IMR-90 (cell line): ENCODE measurements at regions not wholly inside any gene's neighbourhood (a gene's known extent, or its start where the extent isn't known, plus 50 kb on each side); places are given as distances from the start of the nearest gene placed in this dataset.

Source experiments
- ATAC-seq: fragments of 200-7000 bp; cut with Tn5 transposase; 2 replicates; pipeline ENCODE4 v1.9.1; 2020; ENCODE audit warnings: low read depth, mild to moderate bottlenecking, moderate library complexity
- BruUV-seq: library from RNA; stranded (reverse); fragments of 400-500 nt; replicated peaks from 2 replicates; lab custom pipeline; 2021; lab: Mats Ljungman, UMichigan
- CTCF ChIA-PET: fragments of 300-600 bp; formaldehyde crosslinking; extraction: SDS; loops from one replicate; lab custom pipeline; 2021; ENCODE audit warnings: antibody characterized with exemption; lab: Yijun Ruan, JAX
- POLR2A ChIA-PET: fragments of 300-600 bp; sonication (Branson Sonifier 250); formaldehyde crosslinking; loops from one replicate; lab custom pipeline; 2022; ENCODE audit warnings: antibody characterized with exemption; ENCODE audit not compliant: unreplicated experiment; lab: Charles Lee
- DNase-seq: peaks from one replicate; pipeline ENCODE4 v3.0.0; 2013
- H2AFZ ChIP-seq: replicated peaks from 2 replicates; pipeline ENCODE3; 2013; ENCODE audit warnings: low read length, mild to moderate bottlenecking; ENCODE audit not compliant: poor library complexity
- H2AK5ac ChIP-seq: 2 replicates; pipeline ENCODE4 v1.6.1; 2013; ENCODE audit warnings: low read depth, low read length, inconsistent platforms
- H2AK9ac ChIP-seq: replicated peaks from 2 replicates; pipeline ENCODE3; 2013; ENCODE audit warnings: mild to moderate bottlenecking, low read depth, low read length, moderate library complexity; ENCODE audit not compliant: poor library complexity
- H2BK120ac ChIP-seq: 2 replicates; pipeline ENCODE4 v1.6.1; 2013; ENCODE audit warnings: low read depth, low read length, inconsistent platforms
- H2BK15ac ChIP-seq: 3 replicates; pipeline ENCODE4 v1.6.1; 2013; ENCODE audit warnings: low read depth, low read length, inconsistent platforms
- H2BK20ac ChIP-seq: 2 replicates; pipeline ENCODE4 v1.6.1; 2013; ENCODE audit warnings: low read depth, mild to moderate bottlenecking, inconsistent platforms, low read length, moderate library complexity
- H2BK5ac ChIP-seq: 2 replicates; pipeline ENCODE4 v1.6.1; 2013; ENCODE audit warnings: mild to moderate bottlenecking, low read depth, low read length, inconsistent platforms; ENCODE audit not compliant: poor library complexity, severe bottlenecking
- H3K14ac ChIP-seq: replicated peaks from 2 replicates; pipeline ENCODE4 v1.6.1; 2013; ENCODE audit warnings: low read depth, low read length, inconsistent platforms
- H3K18ac ChIP-seq: 2 replicates; pipeline ENCODE4 v1.6.1; 2013; ENCODE audit warnings: low read depth, low read length, control low read depth
- H3K23ac ChIP-seq: 2 replicates; pipeline ENCODE4 v1.6.1; 2013; ENCODE audit warnings: low read depth, low read length, inconsistent platforms
- H3K27ac ChIP-seq: 2 replicates; pipeline ENCODE4 v1.5.1; 2013; ENCODE audit warnings: mild to moderate bottlenecking, control low read depth, low read length; ENCODE audit not compliant: insufficient read depth
- H3K27me3 ChIP-seq: 2 replicates; pipeline ENCODE4 v1.6.1; 2013; ENCODE audit warnings: low read length; ENCODE audit not compliant: control insufficient read depth, insufficient read depth
- H3K36me3 ChIP-seq: 2 replicates; pipeline ENCODE4 v1.6.1; 2013; ENCODE audit warnings: low read length, mixed read lengths; ENCODE audit not compliant: control insufficient read depth, insufficient read depth
- H3K4ac ChIP-seq: 2 replicates; pipeline ENCODE4 v1.6.1; 2013; ENCODE audit warnings: low read depth, low read length, inconsistent platforms
- H3K4me1 ChIP-seq: 2 replicates; pipeline ENCODE4 v1.6.1; 2013; ENCODE audit warnings: low read length, mixed read lengths; ENCODE audit not compliant: control insufficient read depth, insufficient read depth
- H3K4me2 ChIP-seq: 2 replicates; pipeline ENCODE4 v1.6.1; 2013; ENCODE audit warnings: low read depth, mild to moderate bottlenecking, control low read depth, low read length, moderate library complexity
- H3K4me3 ChIP-seq: 2 replicates; pipeline ENCODE4 v1.5.1; 2013; ENCODE audit warnings: low read depth, mild to moderate bottlenecking, control low read depth, low read length, moderate library complexity; ENCODE audit not compliant: insufficient read depth
- H3K56ac ChIP-seq: 2 replicates; pipeline ENCODE4 v1.6.1; 2013; ENCODE audit warnings: low read length, inconsistent platforms; ENCODE audit not compliant: insufficient read depth; ENCODE audit errors: extremely low read depth
- H3K79me1 ChIP-seq, 2 experiments: 2 replicates each; pipeline ENCODE4 v1.6.1; 2013; ENCODE audit warnings: low read length in 2 of 2, inconsistent platforms in 1 of 2, low read depth in 1 of 2
- H3K9ac ChIP-seq: 2 replicates; pipeline ENCODE4 v1.6.1; 2013; ENCODE audit warnings: low read depth, low read length, control low read depth
- H3K9me1 ChIP-seq: 2 replicates; pipeline ENCODE4 v1.6.1; 2013; ENCODE audit warnings: low read length, inconsistent platforms; ENCODE audit not compliant: insufficient read depth
- H3K9me3 ChIP-seq: 2 replicates; pipeline ENCODE4 v1.6.1; 2013; ENCODE audit warnings: low read length; ENCODE audit not compliant: control insufficient read depth, insufficient read depth
- H4K20me1 ChIP-seq: 2 replicates; pipeline ENCODE4 v1.6.1; 2013; ENCODE audit warnings: low read length, inconsistent platforms; ENCODE audit not compliant: insufficient read depth
- H4K5ac ChIP-seq: 2 replicates; pipeline ENCODE4 v1.6.1; 2013; ENCODE audit warnings: mild to moderate bottlenecking, low read depth, low read length, control low read depth
- H4K8ac ChIP-seq, 2 experiments: 2 replicates each; pipeline ENCODE4 v1.6.1; 2013; ENCODE audit warnings: low read depth in 2 of 2, low read length in 2 of 2, control low read depth in 1 of 2, inconsistent platforms in 1 of 2
- H4K91ac ChIP-seq: 2 replicates; pipeline ENCODE4 v1.6.1; 2013; ENCODE audit warnings: low read depth, low read length, inconsistent platforms; ENCODE audit not compliant: insufficient read depth
- BHLHE40 ChIP-seq: fragments of 150-350 bp; IDR thresholded peaks from 2 replicates; pipeline ENCODE4 v1.6.1; 2016; ENCODE audit warnings: mild to moderate bottlenecking, low read depth, low read length
- CEBPB ChIP-seq: IDR thresholded peaks from 2 replicates; pipeline ENCODE4 v1.6.1; 2012; ENCODE audit warnings: low read depth, low read length, improper control_type of control experiment
- CHD1 ChIP-seq: IDR thresholded peaks from 2 replicates; pipeline ENCODE4 v1.6.1; 2012; ENCODE audit warnings: low read depth, low read length, improper control_type of control experiment
- FOS ChIP-seq: fragments of 150-350 bp; IDR thresholded peaks from 2 replicates; pipeline ENCODE4 v1.6.1; 2016; ENCODE audit warnings: low read depth, low read length
- MAFK ChIP-seq: IDR thresholded peaks from 2 replicates; pipeline ENCODE4 v1.6.1; 2012; ENCODE audit warnings: low read depth, low read length, improper control_type of control experiment
- MAZ ChIP-seq: IDR thresholded peaks from 2 replicates; pipeline ENCODE4 v1.6.1; 2012; ENCODE audit warnings: low read depth, mild to moderate bottlenecking, low read length, improper control_type of control experiment, moderate library complexity, borderline replicate concordance
- POLR2A ChIP-seq: IDR thresholded peaks from 2 replicates; pipeline ENCODE4 v1.6.1; 2012; ENCODE audit warnings: mild to moderate bottlenecking, low read depth, low read length
- RAD21 ChIP-seq: IDR thresholded peaks from 2 replicates; pipeline ENCODE4 v1.6.1; 2012; ENCODE audit warnings: low read length, improper control_type of control experiment
- RFX5 ChIP-seq: IDR thresholded peaks from 2 replicates; pipeline ENCODE4 v1.8.0; 2012; ENCODE audit warnings: low read depth, mild to moderate bottlenecking, low read length, moderate library complexity
- WGBS, 2 experiments: methylation state at CpG; one replicate each; pipeline versions ENCODE4 v1.1.5 to v1.1.7; 2013; ENCODE audit warnings: missing lambda C conversion rate in 2 of 2; ENCODE audit not compliant: insufficient read length in 1 of 2; ENCODE audit errors: extremely low coverage in 2 of 2; 5-methylcytosine and 5-hydroxymethylcytosine counted together
- dilution Hi-C: fragments of 300-500 bp; cut with HindIII; formaldehyde crosslinking; loops from one replicate; pipeline ENCODE4 v1.14.3; 2018; ENCODE audit warnings: low sequenced_read_pairs; ENCODE audit not compliant: unreplicated experiment
- in situ Hi-C: fragments of 300-500 bp; cut with MboI; formaldehyde crosslinking; loops from 3 replicates; pipeline ENCODE4 v1.14.3; 2019; ENCODE audit warnings: low sequenced_read_pairs, inconsistent platforms, mixed read lengths
- intact Hi-C: fragments of 100-400 bp; cut with micrococcal nuclease; formaldehyde crosslinking; loops from 2 replicates; pipeline ENCODE4 v1.10.0; 2022
- TF ChIP-seq, protein P1 (sequence below): conservative IDR thresholded peaks from 2 replicates; pipeline ENCODE4 v1.5.1; 2012; ENCODE audit warnings: mild to moderate bottlenecking, low read depth, low read length, improper control_type of control experiment

DNA sequence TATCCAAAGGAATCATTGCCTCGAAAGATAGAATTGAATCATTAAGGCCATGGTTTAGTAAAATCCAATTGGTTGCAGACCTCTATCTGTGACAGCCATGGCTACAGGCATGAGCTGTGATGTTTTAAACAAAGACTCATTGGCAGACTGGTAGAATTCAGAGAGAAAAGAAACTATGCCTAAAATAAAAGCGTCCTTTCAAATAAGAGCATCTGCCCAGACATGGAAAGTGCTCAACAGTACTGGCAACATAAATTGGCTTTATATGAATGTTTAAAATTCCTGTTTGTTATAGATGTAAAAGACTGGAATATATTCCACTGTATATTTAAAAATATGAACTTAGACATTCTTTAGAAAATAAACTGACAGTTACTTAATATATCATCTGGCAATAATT, 2034.2 kb downstream of the LRRC4C start:
- intact Hi-C loops, result no loop called here
- in situ Hi-C loops, result no loop called here

More for the DNA sequence above, 2034.2 kb downstream of the LRRC4C start:
- no peak overlapping the region for H3K18ac ChIP-seq
- H2BK20ac ChIP-seq, result no peak overlapping the region
- no peak overlapping the region for H2BK120ac ChIP-seq
- no peak overlapping the region for H3K27ac ChIP-seq
- no peak overlapping the region for H2BK5ac ChIP-seq
- DNase-seq (no peak), ATAC-seq (no peak)
- H2AFZ ChIP-seq, result no peak overlapping the region
- no peaks in the 10 kb centered on the region for H3K36me3 ChIP-seq
- H3K14ac ChIP-seq, result no peak overlapping the region
- no peaks in the 10 kb centered on the region for H4K20me1 ChIP-seq
- dilution Hi-C loops, result no loop called here
- no peaks in the 10 kb centered on the region for H3K4me1 ChIP-seq
- WGBS, 2 experiments, result no CpG with 5 or more reads among the region's 2 CpGs
- H4K91ac ChIP-seq, result no peak overlapping the region
- no peak overlapping the region for H2BK15ac ChIP-seq
- no peak overlapping the region for H2AK5ac ChIP-seq
- H3K4ac ChIP-seq, result no peak overlapping the region
- ChIA-PET POLR2A (no interaction called here), CTCF (no interaction called here)
- no peaks in the 10 kb centered on the region for H3K27me3 ChIP-seq
- H2AK9ac ChIP-seq, result no peak overlapping the region
- TF ChIP-seq POLR2A, result no peak
- TF ChIP-seq RAD21, result no peak
- no peak for TF ChIP-seq CHD1
- TF ChIP-seq FOS, result no peak
- no peak for TF ChIP-seq MAFK
- TF ChIP-seq, protein P1, sequence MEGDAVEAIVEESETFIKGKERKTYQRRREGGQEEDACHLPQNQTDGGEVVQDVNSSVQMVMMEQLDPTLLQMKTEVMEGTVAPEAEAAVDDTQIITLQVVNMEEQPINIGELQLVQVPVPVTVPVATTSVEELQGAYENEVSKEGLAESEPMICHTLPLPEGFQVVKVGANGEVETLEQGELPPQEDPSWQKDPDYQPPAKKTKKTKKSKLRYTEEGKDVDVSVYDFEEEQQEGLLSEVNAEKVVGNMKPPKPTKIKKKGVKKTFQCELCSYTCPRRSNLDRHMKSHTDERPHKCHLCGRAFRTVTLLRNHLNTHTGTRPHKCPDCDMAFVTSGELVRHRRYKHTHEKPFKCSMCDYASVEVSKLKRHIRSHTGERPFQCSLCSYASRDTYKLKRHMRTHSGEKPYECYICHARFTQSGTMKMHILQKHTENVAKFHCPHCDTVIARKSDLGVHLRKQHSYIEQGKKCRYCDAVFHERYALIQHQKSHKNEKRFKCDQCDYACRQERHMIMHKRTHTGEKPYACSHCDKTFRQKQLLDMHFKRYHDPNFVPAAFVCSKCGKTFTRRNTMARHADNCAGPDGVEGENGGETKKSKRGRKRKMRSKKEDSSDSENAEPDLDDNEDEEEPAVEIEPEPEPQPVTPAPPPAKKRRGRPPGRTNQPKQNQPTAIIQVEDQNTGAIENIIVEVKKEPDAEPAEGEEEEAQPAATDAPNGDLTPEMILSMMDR, result no peak
- TF ChIP-seq MAZ, result no peak
- no peak for TF ChIP-seq CEBPB
- TF ChIP-seq RFX5, result no peak
- TF ChIP-seq BHLHE40, result no peak
- H3K4me2 ChIP-seq, result no peak overlapping the region
- H3K9ac ChIP-seq, result no peak overlapping the region
- no peak overlapping the region for H3K4me3 ChIP-seq
- no peak overlapping the region for H3K23ac ChIP-seq
- H4K5ac ChIP-seq, result no peak overlapping the region
- no peak overlapping the region for H4K8ac ChIP-seq
- peaks cover 6% of the 10 kb centered on the region for H3K9me3 ChIP-seq
- H3K56ac ChIP-seq, result no peak overlapping the region
- no peaks in the 10 kb centered on the region for H3K9me1 ChIP-seq
- no peaks in the 10 kb centered on the region for H3K79me1 ChIP-seq
- BruUV-seq, result no TSS peak
